Subcutaneous abdominal adipose tissue (tissue), 5 donors: ENCODE measurements at regions not wholly inside any gene's neighbourhood (a gene's known extent, or its start where the extent isn't known, plus 50 kb on each side); places are given as distances from the start of the nearest gene placed in this dataset.

Experiments used
- H3K27ac ChIP-seq: one replicate; pipeline ENCODE4 v1.7.0; 2013; ENCODE audit warnings: low read depth, mild to moderate bottlenecking, inconsistent platforms, low read length, moderate library complexity
- H3K27me3 ChIP-seq, 5 donors: one replicate each; pipeline ENCODE4 v1.7.0; 2013; ENCODE audit warnings: low read length in 5 of 5, inconsistent platforms in 1 of 5; ENCODE audit not compliant: control insufficient read depth in 5 of 5, insufficient read depth in 4 of 5
- H3K36me3 ChIP-seq, 5 donors: one replicate each; pipeline ENCODE4 v1.7.0; 2013; ENCODE audit warnings: low read length in 5 of 5; ENCODE audit not compliant: control insufficient read depth in 5 of 5, insufficient read depth in 5 of 5
- H3K4me1 ChIP-seq, 5 donors: one replicate each; pipeline ENCODE4 v1.7.0; 2013; ENCODE audit warnings: low read length in 5 of 5, mild to moderate bottlenecking in 3 of 5, moderate library complexity in 1 of 5; ENCODE audit not compliant: control insufficient read depth in 5 of 5, insufficient read depth in 5 of 5
- H3K4me3 ChIP-seq, 5 donors: one replicate each; pipeline ENCODE4 v1.7.0; 2013; ENCODE audit warnings: low read length in 5 of 5, low read depth in 1 of 5
- H3K9ac ChIP-seq, 5 donors: one replicate each; pipeline ENCODE4 v1.7.0; 2013; ENCODE audit warnings: low read length in 5 of 5, mild to moderate bottlenecking in 4 of 5, moderate library complexity in 3 of 5
- H3K9me3 ChIP-seq, 5 donors: one replicate each; pipeline ENCODE4 v1.7.0; 2013; ENCODE audit warnings: low read length in 5 of 5; ENCODE audit not compliant: control insufficient read depth in 5 of 5
- donor health status: healthy.
- donor health status: healthy.
- donor health status: healthy.
- donor health status: healthy.
- donor health status: healthy.

- no peaks in the 10 kb centered on the region for H3K9me3 ChIP-seq
- H3K4me1 ChIP-seq, result no peaks in the 10 kb centered on the region
- no peaks in the 10 kb centered on the region for H3K36me3 ChIP-seq
- H3K4me3 ChIP-seq, result no peak overlapping the region
- H3K27me3 ChIP-seq, result no peaks in the 10 kb centered on the region
- no peak overlapping the region for H3K27ac ChIP-seq
- no peak overlapping the region for H3K9ac ChIP-seq
Measured at GRCh38 chr2:59653164-59653563, 900.3 kb downstream of the BCL11A start.

- Histone ChIP-seq H3K9ac (no peak overlapping the region), H3K9me3 (peaks cover 0 to 3% (median 0%) of the 10 kb centered on the region in 5 donors), H3K27ac (no peak overlapping the region), H3K27me3 (no peaks in the 10 kb centered on the region), H3K36me3 (no peaks in the 10 kb centered on the region), H3K4me1 (no peaks in the 10 kb centered on the region), H3K4me3 (no peak overlapping the region)
Measured at GRCh38 chr2:59630789-59631188, 922.7 kb downstream of the BCL11A start.

GRCh38 chr2:59627599-59627998 is 925.9 kb downstream of the BCL11A start:
- Histone ChIP-seq H3K27ac (no peak overlapping the region), H3K27me3 (no peaks in the 10 kb centered on the region), H3K9me3 (peaks cover 0 to 3% (median 0%) of the 10 kb centered on the region in 5 donors), H3K4me3 (no peak overlapping the region), H3K36me3 (no peaks in the 10 kb centered on the region), H3K4me1 (no peaks in the 10 kb centered on the region), H3K9ac (no peak overlapping the region)

GRCh38 chr2:59622599-59623308 is 930.7 kb downstream of the BCL11A start:
- Histone ChIP-seq H3K27me3 (no peaks in the 10 kb centered on the region), H3K9ac (no peak overlapping the region), H3K4me1 (peaks cover 0 to 11% (median 5%) of the 10 kb centered on the region in 5 donors), H3K36me3 (no peaks in the 10 kb centered on the region), H3K4me3 (no peak overlapping the region), H3K27ac (no peak overlapping the region), H3K9me3 (peaks cover 0 to 4% (median 0%) of the 10 kb centered on the region in 5 donors)

- H3K36me3 ChIP-seq, result no peaks in the 10 kb centered on the region
- H3K9ac ChIP-seq, result no peak overlapping the region
- no peak overlapping the region for H3K27ac ChIP-seq
- H3K4me3 ChIP-seq, result no peak overlapping the region
- no peaks in the 10 kb centered on the region for H3K4me1 ChIP-seq
- H3K27me3 ChIP-seq, result no peaks in the 10 kb centered on the region
- H3K9me3 ChIP-seq, result peaks cover 3 to 10% (median 8%) of the 10 kb centered on the region in 5 donors
Measured at GRCh38 chr2:59604123-59604522, 949.3 kb downstream of the BCL11A start.

- H3K9me3 ChIP-seq, result no peaks in the 10 kb centered on the region
- H3K27ac ChIP-seq, result no peak overlapping the region
- no peak overlapping the region for H3K4me3 ChIP-seq
- H3K4me1 ChIP-seq, result peaks cover 0 to 5% (median 0%) of the 10 kb centered on the region in 5 donors
- H3K9ac ChIP-seq, result no peak overlapping the region
- H3K27me3 ChIP-seq, result no peaks in the 10 kb centered on the region
- no peaks in the 10 kb centered on the region for H3K36me3 ChIP-seq
Measured at GRCh38 chr2:59594671-59595222, 958.7 kb downstream of the BCL11A start.

- no peak overlapping the region for H3K9ac ChIP-seq
- no peaks in the 10 kb centered on the region for H3K36me3 ChIP-seq
- no peak overlapping the region for H3K4me3 ChIP-seq
- H3K27me3 ChIP-seq, result no peaks in the 10 kb centered on the region
- no peak overlapping the region for H3K27ac ChIP-seq
- H3K4me1 ChIP-seq, result peaks cover 0 to 5% (median 0%) of the 10 kb centered on the region in 5 donors
- no peaks in the 10 kb centered on the region for H3K9me3 ChIP-seq
Measured at GRCh38 chr2:59590798-59591197, 962.7 kb downstream of the BCL11A start.

GRCh38 chr2:59589881-59590280 is 963.6 kb downstream of the BCL11A start:
- H3K36me3 ChIP-seq, result no peaks in the 10 kb centered on the region

GRCh38 chr2:59588286-59588685 is 965.2 kb downstream of the BCL11A start:
- H3K9me3 ChIP-seq, result no peaks in the 10 kb centered on the region
- no peaks in the 10 kb centered on the region for H3K36me3 ChIP-seq
- H3K4me3 ChIP-seq, result no peak overlapping the region
- no peak overlapping the region for H3K9ac ChIP-seq
- no peaks in the 10 kb centered on the region for H3K27me3 ChIP-seq
- no peaks in the 10 kb centered on the region for H3K4me1 ChIP-seq
- no peak overlapping the region for H3K27ac ChIP-seq

More at GRCh38 chr2:59589881-59590280, 963.6 kb downstream of the BCL11A start:
- Histone ChIP-seq H3K27me3 (no peaks in the 10 kb centered on the region), H3K9me3 (no peaks in the 10 kb centered on the region), H3K4me1 (peaks cover 0 to 3% (median 0%) of the 10 kb centered on the region in 5 donors), H3K9ac (no peak overlapping the region), H3K27ac (no peak overlapping the region), H3K4me3 (no peak overlapping the region)

GRCh38 chr2:59586176-59586575 is 967.3 kb downstream of the BCL11A start:
- H3K27me3 ChIP-seq, result no peaks in the 10 kb centered on the region
- no peaks in the 10 kb centered on the region for H3K36me3 ChIP-seq
- H3K9me3 ChIP-seq, result no peaks in the 10 kb centered on the region

More at GRCh38 chr2:59586176-59586575, 967.3 kb downstream of the BCL11A start:
- Histone ChIP-seq H3K4me1 (no peaks in the 10 kb centered on the region), H3K27ac (no peak overlapping the region), H3K9ac (no peak overlapping the region), H3K4me3 (no peak overlapping the region)
